ENCODE measurements at regions not wholly inside any gene's neighbourhood (a gene's known extent, or its start where the extent isn't known, plus 50 kb on each side); places are given as distances from the start of the nearest gene placed in this dataset.

DNA sequence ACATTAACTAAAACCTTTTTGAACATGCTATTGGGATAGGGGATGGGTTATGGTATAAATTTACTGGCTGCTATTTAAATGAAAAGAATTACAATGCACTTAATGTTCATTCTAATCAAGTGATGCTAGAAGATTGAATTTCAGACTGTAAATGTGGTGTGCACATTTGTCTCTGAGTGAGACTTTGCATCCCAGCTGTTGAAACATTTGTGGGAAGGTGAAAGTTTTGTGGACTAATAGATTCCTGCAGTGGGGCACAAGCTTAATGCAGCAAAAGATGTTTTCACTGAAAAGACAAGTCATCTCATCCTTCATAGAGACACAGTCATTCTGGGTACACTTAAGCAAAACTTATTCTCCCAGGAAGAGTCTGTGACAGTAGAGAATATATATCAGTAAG, 323.6 kb downstream of the NFIB start:
- no peak for DNase-seq (ENCODE audit: low spot score)

DNA sequence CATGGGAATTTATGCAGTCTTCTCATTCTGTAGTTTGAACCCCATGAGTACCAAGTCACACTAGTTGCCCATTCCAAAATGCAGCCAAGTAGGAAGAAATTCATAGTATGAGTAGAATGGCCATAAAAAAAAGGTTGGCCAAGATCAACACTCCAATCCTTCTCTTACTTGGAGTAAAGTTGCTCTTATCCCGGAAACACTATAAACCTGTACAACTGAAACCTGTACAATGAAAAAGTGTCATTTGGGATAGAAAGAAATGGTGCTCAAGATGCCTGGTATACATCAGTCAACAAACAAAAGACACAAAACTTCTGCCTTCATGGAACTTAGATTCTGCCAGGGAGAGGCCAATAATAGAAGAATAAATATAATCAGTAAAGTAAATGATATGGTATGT, 325.0 kb downstream of the NFIB start:
- no peak for DNase-seq (ENCODE audit: low spot score)

DNA sequence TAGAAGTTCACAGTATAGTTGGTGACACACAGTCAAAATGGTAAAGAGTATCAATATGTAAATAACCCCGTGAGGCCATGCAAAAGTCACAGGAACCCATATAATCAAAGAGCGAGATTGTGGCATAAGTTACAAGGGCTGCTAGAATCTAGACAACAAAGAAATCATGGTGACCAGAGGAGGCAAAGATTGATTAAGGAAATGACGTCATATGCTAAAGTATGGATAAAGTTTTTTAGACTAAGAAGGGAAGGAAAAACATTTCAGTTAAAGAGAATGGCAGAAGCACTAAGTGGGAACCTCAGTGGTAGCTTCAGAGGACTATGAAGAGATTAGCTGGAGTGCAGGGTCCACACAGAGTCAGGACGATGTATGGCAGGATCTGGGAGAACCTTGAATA, 330.3 kb downstream of the NFIB start:
- no peak for DNase-seq (ENCODE audit: low spot score)

DNA sequence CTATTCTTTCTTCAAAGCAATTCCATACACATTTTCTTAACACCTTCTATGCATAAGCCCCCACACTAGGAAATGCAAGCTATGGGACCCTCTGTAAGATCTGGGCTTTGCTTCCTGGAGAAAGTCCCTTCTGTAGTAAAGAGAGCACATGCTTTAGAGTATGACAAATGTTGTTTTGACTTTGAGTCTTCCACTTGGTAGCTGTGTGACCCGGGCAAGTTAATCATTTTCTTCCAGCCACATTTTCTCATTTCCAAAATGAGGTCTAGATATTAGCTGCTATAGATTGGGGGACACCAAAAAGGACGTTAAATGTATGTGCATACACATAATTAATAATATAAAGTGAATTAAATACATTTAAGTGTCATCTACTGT, 334.0 kb downstream of the NFIB start:
- DNase-seq (ENCODE audit: low spot score): no peak

DNA sequence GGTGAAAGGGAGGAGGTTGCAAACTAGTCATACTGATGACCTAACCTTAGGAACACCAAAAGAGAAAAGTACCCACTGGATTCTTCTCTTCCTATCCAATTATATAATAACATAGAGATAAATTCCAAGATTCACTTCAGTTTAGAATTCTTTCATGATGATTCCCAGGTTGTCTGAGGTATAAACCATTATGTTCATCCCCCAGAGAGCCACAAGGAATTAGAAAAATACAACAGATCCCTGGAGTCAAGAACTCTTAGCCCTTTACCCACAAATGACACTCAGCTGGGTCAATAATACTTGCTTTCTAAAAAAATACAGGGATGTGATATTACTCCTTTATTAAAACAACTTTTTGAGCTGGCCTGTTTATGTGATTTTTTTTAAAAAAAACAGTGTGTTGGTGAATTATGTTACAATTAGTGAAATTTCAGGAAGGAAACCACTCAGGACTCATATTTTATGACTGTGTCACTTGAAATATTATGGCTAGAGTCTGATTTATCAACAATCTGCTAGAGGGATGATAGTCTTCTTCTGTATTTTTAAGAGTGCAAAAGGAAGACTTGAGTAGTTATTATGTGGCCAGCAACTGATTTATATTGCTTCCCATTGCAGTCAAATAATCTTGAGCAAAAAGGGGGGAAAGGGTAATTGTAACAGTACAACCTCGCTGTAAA, 338.2 kb downstream of the NFIB start:
- no peak for DNase-seq (ENCODE audit: low spot score)

- DNase-seq (ENCODE audit: low spot score): no peak
Observed at GRCh38 chr9:13974891-13975290, 339.1 kb downstream of the NFIB start.

GRCh38 chr9:13971966-13972655, 341.8 kb downstream of the NFIB start:
- no peak for DNase-seq (ENCODE audit: low spot score)

- DNase-seq (ENCODE audit: low spot score): no peak
Observed at GRCh38 chr9:13971415-13971814, 342.5 kb downstream of the NFIB start.

DNA sequence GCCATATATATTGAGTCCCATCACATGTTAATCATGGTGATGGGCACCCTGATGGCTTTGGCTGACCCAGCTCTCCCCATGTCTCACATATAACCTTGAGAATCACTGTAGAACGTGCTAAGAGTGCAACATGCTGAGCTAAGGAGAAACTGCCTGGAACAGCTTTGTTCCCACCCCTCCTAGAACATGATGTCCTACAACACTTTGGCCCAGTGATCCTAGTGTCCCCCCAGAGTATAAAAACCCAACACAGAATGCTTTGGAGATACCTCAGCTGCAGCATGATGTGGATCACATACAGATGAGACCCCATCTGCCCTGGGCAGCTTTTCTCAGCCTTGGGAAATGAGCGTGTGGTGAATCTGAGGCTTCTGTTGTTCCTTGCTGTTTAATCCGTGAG, 343.5 kb downstream of the NFIB start:
- DNase-seq (ENCODE audit: low spot score): no peak

GRCh38 chr9:13970018-13970417, 343.9 kb downstream of the NFIB start:
- DNase-seq (ENCODE audit: low spot score): no peak

GRCh38 chr9:13967438-13967837, 346.5 kb downstream of the NFIB start:
- no peak for DNase-seq (ENCODE audit: low spot score)

GRCh38 chr9:13967011-13967410, 346.9 kb downstream of the NFIB start:
- no peak for DNase-seq (ENCODE audit: low spot score)

DNA sequence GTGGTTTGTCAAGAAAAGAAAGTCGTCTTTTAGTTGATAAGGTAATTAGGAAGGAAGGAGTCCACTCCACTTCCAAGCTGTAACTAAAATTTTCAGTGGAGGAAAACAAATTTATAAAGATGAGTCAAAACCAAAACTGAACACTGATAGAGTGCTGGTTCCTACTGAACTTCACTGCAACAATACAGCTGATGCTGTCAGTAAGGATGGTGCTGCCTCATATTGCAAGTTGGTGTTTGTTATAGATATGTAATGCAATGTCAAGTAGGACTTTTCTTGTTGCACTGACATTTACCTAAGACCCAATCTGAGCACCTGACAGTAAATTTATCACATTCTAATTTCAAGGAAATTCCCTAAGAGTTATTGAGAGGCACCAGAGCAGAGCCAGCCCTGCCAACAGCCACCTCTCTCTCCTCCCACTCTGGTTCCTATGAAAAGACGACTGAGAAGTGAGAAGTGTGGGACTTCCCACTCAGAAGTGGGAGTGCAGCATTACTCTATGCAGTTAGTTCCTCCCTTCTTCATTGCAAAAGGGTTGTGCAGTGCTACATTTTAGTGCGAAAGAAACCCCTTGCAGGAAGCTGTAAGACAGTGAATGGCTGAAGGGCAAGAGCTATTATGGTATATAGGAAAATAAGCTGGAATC, 350.8 kb downstream of the NFIB start:
- no peak for DNase-seq (ENCODE audit: low spot score)

- no peak for DNase-seq (ENCODE audit: low spot score)
Observed at GRCh38 chr9:13962006-13962405, 351.9 kb downstream of the NFIB start.

DNA sequence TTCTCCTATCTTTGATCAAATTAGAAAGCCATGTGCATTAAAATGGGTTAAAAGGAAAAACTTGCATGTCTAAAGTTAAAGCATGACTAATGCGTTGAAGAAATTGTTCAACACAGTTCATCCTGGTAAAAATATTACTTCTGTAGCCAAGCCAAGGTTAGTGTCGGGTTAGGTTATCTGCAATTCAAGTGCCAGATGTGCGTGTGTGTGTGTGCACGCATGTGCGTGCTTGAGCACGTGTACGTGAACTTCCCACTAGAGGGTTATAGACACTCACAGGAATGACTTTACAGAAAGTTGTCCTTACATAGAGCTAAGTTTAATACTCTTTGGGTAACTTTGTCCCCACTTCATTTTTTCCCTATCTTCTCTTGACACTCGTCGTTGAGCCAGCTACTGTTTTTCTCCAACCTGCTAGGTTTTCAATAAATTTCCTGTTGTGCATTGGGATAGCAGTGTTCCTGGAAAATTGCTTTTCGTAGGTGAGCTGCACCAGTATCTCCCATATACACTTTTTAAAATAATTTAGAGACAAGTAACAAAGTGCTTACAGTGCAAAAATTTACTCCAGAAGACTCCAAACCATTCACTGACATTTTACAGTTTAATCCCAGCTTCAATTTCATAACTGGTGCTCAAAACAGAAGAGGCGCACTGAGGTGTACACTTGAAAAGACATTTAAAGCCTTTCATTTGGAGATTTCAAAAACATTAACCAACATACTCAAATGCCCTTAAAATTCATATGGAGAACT, 353.8 kb downstream of the NFIB start:
- no peak for DNase-seq (ENCODE audit: low spot score)

DNA sequence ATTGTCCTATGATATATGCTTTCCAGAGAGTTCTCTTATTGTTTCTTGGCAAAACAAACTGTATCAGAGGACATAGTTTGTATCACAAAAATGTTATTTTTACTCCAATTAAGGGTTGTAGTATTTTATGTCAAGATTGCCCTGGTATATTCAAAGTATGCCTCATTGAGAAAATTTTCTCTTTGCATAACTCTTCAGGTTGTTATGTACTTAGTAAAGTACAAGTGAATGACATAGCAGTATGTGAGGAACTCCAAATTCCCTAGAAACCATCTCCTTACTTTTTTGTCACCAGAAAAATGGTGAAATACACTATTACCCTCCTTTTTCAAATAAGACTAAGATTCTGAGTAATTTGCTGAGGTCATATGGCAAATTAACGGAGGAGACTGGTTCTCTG, 355.3 kb downstream of the NFIB start:
- DNase-seq (ENCODE audit: low spot score): no peak

DNA sequence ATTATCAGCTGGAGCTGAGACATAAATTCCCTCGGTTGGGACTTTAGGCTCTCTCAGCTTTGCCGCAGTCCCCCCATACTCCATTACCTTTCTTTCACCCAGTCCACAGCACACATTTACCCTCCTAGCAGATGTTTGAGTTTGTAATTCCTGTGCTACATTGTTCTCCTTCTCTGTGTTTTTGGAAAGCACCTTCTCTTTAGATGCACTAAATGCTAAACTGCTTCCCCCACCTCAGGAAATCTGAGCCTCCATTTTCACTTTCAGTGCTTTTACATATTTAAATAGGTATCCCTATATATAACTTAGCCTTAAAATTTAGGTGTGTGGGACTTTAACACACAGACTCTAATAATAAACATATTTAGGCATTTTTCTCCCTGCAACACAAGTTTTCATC, 356.9 kb downstream of the NFIB start:
- no peak for DNase-seq (ENCODE audit: low spot score)

DNA sequence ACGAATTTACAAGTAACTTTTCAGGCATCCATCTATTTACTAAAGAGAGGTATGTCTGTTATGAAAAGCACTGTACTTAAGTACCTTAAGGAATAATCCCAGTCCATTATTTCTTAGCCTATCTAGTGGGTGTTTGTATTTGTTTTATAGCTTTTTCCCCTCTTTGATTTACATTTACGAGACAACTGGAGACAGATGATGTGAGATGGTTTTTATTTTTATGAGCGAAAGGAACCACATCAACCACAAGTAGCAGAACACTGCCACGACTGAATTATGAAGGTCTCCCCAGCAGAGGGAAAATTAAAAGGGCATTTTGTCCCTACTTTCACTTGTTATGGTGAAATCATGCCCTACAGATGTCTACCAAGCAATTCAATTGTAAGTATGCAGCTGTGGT, 357.8 kb downstream of the NFIB start:
- no peak for DNase-seq (ENCODE audit: low spot score)

GRCh38 chr9:13952906-13953305, 361.0 kb downstream of the NFIB start:
- no peak for DNase-seq (ENCODE audit: low spot score)

DNA sequence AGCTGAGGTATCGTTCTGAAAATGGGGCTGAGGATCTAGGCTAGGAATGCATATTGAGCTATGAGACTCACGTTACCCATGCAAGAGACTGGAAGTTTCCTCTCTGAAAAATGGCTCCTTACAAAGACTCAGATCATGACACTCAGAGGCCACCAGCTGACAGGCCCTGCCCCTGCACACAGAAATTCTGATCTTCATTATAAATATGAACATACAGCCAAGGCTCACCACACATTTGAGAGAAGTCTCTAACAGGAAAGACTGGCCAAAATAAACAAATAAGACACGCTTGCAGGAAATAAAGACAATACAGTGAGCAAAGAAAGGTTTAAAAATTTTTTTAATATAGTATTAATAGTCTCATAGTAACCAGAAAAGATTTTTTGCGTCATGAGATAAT, 365.9 kb downstream of the NFIB start:
- DNase-seq (ENCODE audit: low spot score): no peak

DNA sequence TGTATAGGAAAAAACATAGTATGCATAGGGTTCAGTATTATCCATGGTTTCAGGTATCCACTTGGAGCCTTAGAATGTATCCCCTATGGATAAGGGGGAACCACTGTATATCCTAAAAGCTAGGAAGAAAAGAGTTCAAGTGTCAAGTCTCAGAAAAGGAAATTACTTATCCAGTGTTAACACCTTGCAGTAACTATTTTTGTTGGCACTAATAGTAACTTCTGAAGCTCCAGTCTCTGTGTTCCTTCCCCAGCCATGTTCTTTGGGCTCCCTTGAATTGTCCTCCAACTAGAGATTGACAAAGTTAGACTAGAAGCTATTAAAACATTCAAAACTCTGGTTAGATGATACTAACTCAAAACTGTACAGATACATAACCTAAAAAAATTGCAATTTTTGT, 370.8 kb downstream of the NFIB start:
- DNase-seq (ENCODE audit: low spot score): no peak

DNA sequence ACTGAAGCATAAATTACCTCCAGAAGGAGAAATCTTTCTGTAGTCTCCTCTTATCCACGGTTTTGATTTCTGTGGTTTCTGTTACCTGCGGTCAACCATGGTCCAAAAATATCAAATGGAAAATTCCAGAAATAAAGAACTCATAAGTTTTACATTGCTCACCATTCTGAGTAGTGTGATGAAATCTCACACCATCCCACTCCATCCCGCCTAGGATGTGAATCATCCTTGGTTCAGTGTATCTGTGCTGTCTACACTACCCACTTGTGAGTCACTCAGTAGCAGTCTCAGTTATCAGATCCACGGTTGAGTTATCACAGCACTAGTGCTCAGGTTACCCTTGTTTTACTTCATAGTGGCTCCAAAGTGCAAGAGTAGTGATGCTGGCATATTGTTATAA, 371.2 kb downstream of the NFIB start:
- no peak for DNase-seq (ENCODE audit: low spot score)

- DNase-seq (ENCODE audit: low spot score): no peak
Observed at GRCh38 chr9:13942201-13942600, 371.7 kb downstream of the NFIB start.

Data from cerebellar cortex (tissue), 1 donor.